ENCODE measurements at regions not wholly inside any gene's neighbourhood (a gene's known extent, or its start where the extent isn't known, plus 50 kb on each side); places are given as distances from the start of the nearest gene placed in this dataset.

DNA sequence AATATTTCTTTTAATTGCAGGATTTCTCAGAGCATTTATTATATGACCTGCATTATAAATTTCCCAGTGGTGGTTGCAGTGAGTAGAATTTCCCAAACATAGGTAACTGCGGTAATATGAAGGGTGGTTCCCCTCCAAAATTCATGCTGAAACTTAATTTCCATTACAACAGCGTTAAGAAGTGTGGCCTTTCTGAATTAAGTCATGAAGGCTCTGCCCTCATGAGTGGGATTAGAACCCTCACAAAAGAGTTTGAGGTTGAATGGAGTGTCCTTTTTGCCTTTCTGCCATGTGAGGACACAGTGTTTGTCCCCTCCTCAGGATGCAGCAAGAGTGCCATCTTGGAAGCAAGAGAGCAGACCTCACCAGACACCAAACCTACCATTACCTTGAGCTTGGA lies 233.6 kb downstream of the KTN1 start:
- Histone ChIP-seq H3K4me3 (ENCODE audit: low read depth, low read length) (no peak overlapping the region), H3K9me3 (ENCODE audit: control insufficient read depth in 2 of 2, low read length in 2 of 2) (no peaks in the 10 kb centered on the region), H3K4me1 (ENCODE audit: control insufficient read depth, insufficient read depth, low read length, poor library complexity, severe bottlenecking) (no peaks in the 10 kb centered on the region), H3K27ac (ENCODE audit: insufficient read depth, low read length, poor library complexity, severe bottlenecking) (no peak overlapping the region), H3K27me3 (ENCODE audit: control insufficient read depth, insufficient read depth, low read length) (no peaks in the 10 kb centered on the region), H3K36me3 (ENCODE audit: control insufficient read depth, insufficient read depth, low read length) (no peaks in the 10 kb centered on the region)
- Mint-ChIP-seq H3K27ac (no peak overlapping the region), H3K36me3 (no peaks in the 10 kb centered on the region), H3K9me3 (peaks cover 0 to 2% (median 0%) of the 10 kb centered on the region in 7 donors), H3K4me1 (no peaks in the 10 kb centered on the region), H3K27me3 (peaks cover 5% of the 10 kb centered on the region), H3K4me3 (no peak overlapping the region)
- ATAC-seq (ENCODE audit: low read depth in 2 of 2) (no peak), DNase-seq (no peak)

DNA sequence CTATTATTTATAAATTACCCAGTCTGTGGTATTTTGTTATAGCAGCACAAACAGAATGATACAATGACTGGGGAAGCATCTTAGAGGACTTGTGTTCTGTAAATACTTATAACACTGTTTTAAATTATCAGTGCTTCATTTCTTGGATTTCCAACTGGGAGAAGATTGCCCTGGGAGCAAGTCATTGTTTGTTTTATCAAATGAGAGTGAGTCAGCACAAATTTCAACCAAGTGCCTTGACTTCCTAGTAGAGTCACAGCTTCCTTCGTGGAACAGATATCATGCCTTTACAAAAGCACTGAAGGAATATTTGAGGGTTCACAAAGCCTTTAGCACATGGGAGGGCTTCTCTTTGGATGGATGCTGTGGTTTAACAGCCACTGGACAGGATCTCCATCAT lies 234.1 kb downstream of the KTN1 start:
- H3K36me3 ChIP-seq (ENCODE audit: control insufficient read depth, insufficient read depth, low read length) = no peaks in the 10 kb centered on the region
- Mint-ChIP-seq H3K9me3 (peaks cover 0 to 2% (median 0%) of the 10 kb centered on the region in 7 donors), H3K36me3 (no peaks in the 10 kb centered on the region), H3K27me3 (peaks cover 5% of the 10 kb centered on the region), H3K4me3 (no peak overlapping the region), H3K4me1 (no peaks in the 10 kb centered on the region), H3K27ac (no peak overlapping the region)
- DNase-seq (no peak), ATAC-seq (ENCODE audit: low read depth in 2 of 2) (no peak)
- H3K9me3 ChIP-seq (ENCODE audit: control insufficient read depth in 2 of 2, low read length in 2 of 2) = no peaks in the 10 kb centered on the region
- no peak overlapping the region for H3K4me3 ChIP-seq (ENCODE audit: low read depth, low read length)
- H3K27me3 ChIP-seq (ENCODE audit: control insufficient read depth, insufficient read depth, low read length) = no peaks in the 10 kb centered on the region
- no peaks in the 10 kb centered on the region for H3K4me1 ChIP-seq (ENCODE audit: control insufficient read depth, insufficient read depth, low read length, poor library complexity, severe bottlenecking)
- no peak overlapping the region for H3K27ac ChIP-seq (ENCODE audit: insufficient read depth, low read length, poor library complexity, severe bottlenecking)

DNA sequence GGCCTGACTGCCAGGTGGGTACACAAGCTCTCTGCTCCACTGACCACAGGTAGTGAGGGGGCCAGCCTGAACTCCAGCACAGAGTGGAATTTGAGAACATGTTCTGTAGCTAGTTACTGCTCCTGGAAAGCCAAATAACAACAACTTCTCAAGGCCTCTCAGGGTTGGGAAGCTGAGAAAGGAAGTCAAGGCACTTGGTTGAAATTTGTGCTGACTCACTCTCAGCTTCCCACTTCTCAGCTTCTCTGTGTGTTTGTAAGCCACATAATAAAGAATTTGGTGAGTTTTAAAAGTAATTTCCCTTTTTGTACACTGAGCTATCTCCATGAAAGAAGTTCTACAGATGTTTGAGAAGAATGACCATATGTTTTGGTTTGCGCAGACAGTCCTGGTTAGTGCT lies 234.9 kb downstream of the KTN1 start:
- Mint-ChIP-seq H3K36me3 (no peaks in the 10 kb centered on the region), H3K4me3 (no peak overlapping the region), H3K27me3 (peaks cover 5% of the 10 kb centered on the region), H3K4me1 (no peaks in the 10 kb centered on the region), H3K27ac (peak overlapping the region in 1 of 3 donors; percentile 2), H3K9me3 (peaks cover 0 to 2% (median 0%) of the 10 kb centered on the region in 7 donors)
- Histone ChIP-seq H3K36me3 (ENCODE audit: control insufficient read depth, insufficient read depth, low read length) (no peaks in the 10 kb centered on the region), H3K9me3 (ENCODE audit: control insufficient read depth in 2 of 2, low read length in 2 of 2) (no peaks in the 10 kb centered on the region), H3K27ac (ENCODE audit: insufficient read depth, low read length, poor library complexity, severe bottlenecking) (no peak overlapping the region), H3K4me3 (ENCODE audit: low read depth, low read length) (no peak overlapping the region), H3K4me1 (ENCODE audit: control insufficient read depth, insufficient read depth, low read length, poor library complexity, severe bottlenecking) (no peaks in the 10 kb centered on the region), H3K27me3 (ENCODE audit: control insufficient read depth, insufficient read depth, low read length) (no peaks in the 10 kb centered on the region)
- DNase-seq = peak in 1 of 3 donors; percentile 15
- no peak for ATAC-seq (ENCODE audit: low read depth in 2 of 2)

- H3K27me3 Mint-ChIP-seq = peaks cover 5% of the 10 kb centered on the region
- no peaks in the 10 kb centered on the region for H3K36me3 ChIP-seq (ENCODE audit: control insufficient read depth, insufficient read depth, low read length)
- H3K4me3 Mint-ChIP-seq = no peak overlapping the region
- no peaks in the 10 kb centered on the region for H3K9me3 ChIP-seq (ENCODE audit: control insufficient read depth in 2 of 2, low read length in 2 of 2)
- no peak overlapping the region for H3K27ac Mint-ChIP-seq
- H3K27ac ChIP-seq (ENCODE audit: insufficient read depth, low read length, poor library complexity, severe bottlenecking) = no peak overlapping the region
- ATAC-seq (ENCODE audit: low read depth in 2 of 2) (no peak), DNase-seq (no peak)
- H3K9me3 Mint-ChIP-seq = peaks cover 0 to 2% (median 0%) of the 10 kb centered on the region in 7 donors
- H3K4me1 ChIP-seq (ENCODE audit: control insufficient read depth, insufficient read depth, low read length, poor library complexity, severe bottlenecking) = no peaks in the 10 kb centered on the region
- H3K27me3 ChIP-seq (ENCODE audit: control insufficient read depth, insufficient read depth, low read length) = no peaks in the 10 kb centered on the region
- H3K36me3 Mint-ChIP-seq = no peaks in the 10 kb centered on the region
- H3K4me1 Mint-ChIP-seq = no peaks in the 10 kb centered on the region
- H3K4me3 ChIP-seq (ENCODE audit: low read depth, low read length) = no peak overlapping the region
These were observed 236.2 kb downstream of the KTN1 start for GRCh38 chr14:55816225-55816624.

DNA sequence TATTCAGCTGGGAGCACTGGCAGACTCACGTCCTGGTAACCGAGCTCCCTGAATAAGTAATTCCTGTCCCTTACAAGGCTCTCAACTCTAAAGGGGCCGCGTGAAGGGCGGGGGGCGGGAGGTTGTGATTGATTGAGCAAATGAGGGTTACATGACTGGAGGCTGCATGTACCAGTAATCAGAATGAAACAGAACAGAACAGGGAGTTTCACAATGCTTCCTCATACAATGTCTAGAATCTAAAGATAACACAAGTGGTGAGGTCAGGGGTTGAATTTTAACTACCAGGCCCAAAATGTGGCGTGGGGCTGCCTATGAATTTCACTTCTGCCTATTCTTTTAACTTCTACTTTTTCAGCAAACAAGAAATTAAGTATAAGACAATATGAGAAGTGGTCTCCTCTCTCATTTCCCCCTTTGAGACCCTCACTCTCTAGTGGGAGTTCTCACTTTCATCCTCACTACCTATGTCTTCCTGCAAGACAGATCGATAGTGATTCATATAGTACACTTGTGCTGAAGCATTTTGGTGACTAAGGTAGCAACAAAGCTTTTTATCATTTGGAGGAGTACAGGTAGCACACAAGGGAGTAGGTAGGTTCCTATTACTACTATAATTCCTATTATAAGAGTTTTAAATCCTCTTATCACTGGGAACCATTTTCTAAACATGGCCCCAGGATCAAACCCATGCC lies 239.8 kb downstream of the KTN1 start:
- no peak overlapping the region for H3K4me3 ChIP-seq (ENCODE audit: low read depth, low read length)
- H3K36me3 ChIP-seq (ENCODE audit: control insufficient read depth, insufficient read depth, low read length) = no peaks in the 10 kb centered on the region
- H3K27ac Mint-ChIP-seq = no peak overlapping the region
- H3K4me1 Mint-ChIP-seq = no peaks in the 10 kb centered on the region
- H3K4me1 ChIP-seq (ENCODE audit: control insufficient read depth, insufficient read depth, low read length, poor library complexity, severe bottlenecking) = no peaks in the 10 kb centered on the region
- H3K27me3 Mint-ChIP-seq = no peaks in the 10 kb centered on the region
- H3K9me3 Mint-ChIP-seq = peaks cover 0 to 3% (median 0%) of the 10 kb centered on the region in 7 donors
- DNase-seq (no peak), ATAC-seq (ENCODE audit: low read depth in 2 of 2) (no peak)
- no peak overlapping the region for H3K27ac ChIP-seq (ENCODE audit: insufficient read depth, low read length, poor library complexity, severe bottlenecking)
- no peak overlapping the region for H3K4me3 Mint-ChIP-seq
- H3K9me3 ChIP-seq (ENCODE audit: control insufficient read depth in 2 of 2, low read length in 2 of 2) = no peaks in the 10 kb centered on the region
- no peaks in the 10 kb centered on the region for H3K36me3 Mint-ChIP-seq
- H3K27me3 ChIP-seq (ENCODE audit: control insufficient read depth, insufficient read depth, low read length) = no peaks in the 10 kb centered on the region

DNA sequence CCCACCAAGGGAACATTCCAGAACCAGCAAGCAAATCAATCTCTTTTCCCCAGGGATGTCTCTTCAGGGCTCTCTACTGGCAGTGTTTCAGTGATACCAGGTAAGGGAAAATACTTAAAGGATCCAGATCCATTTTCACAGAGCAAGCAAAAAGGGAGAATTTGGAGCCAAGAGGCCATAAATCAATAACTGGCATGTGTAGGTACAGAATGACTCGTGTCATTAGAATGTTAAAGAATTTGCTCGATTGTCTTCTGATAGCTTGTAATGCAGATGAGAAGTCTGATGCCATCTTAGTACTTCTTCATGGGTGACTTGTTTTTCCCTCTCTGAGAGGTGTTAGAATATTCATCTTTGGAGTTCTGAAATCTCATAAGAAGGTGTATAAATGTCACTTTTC lies 242.9 kb downstream of the KTN1 start:
- H3K27me3 ChIP-seq (ENCODE audit: control insufficient read depth, insufficient read depth, low read length) = no peaks in the 10 kb centered on the region
- H3K4me3 ChIP-seq (ENCODE audit: low read depth, low read length) = no peak overlapping the region
- peaks cover 13% of the 10 kb centered on the region for H3K27me3 Mint-ChIP-seq
- DNase-seq (no peak), ATAC-seq (ENCODE audit: low read depth in 2 of 2) (no peak)
- no peak overlapping the region for H3K27ac ChIP-seq (ENCODE audit: insufficient read depth, low read length, poor library complexity, severe bottlenecking)
- H3K9me3 Mint-ChIP-seq = peaks cover 0 to 3% (median 0%) of the 10 kb centered on the region in 7 donors
- no peaks in the 10 kb centered on the region for H3K4me1 Mint-ChIP-seq
- no peak overlapping the region for H3K27ac Mint-ChIP-seq
- H3K9me3 ChIP-seq (ENCODE audit: control insufficient read depth in 2 of 2, low read length in 2 of 2) = no peaks in the 10 kb centered on the region
- H3K4me3 Mint-ChIP-seq = no peak overlapping the region
- H3K36me3 Mint-ChIP-seq = no peaks in the 10 kb centered on the region
- no peaks in the 10 kb centered on the region for H3K36me3 ChIP-seq (ENCODE audit: control insufficient read depth, insufficient read depth, low read length)
- H3K4me1 ChIP-seq (ENCODE audit: control insufficient read depth, insufficient read depth, low read length, poor library complexity, severe bottlenecking) = no peaks in the 10 kb centered on the region

- H3K4me3 ChIP-seq (ENCODE audit: low read depth, low read length) = no peak overlapping the region
- DNase-seq = no peak
- no peak overlapping the region for H3K27ac ChIP-seq (ENCODE audit: insufficient read depth, low read length, poor library complexity, severe bottlenecking)
- H3K9me3 ChIP-seq (ENCODE audit: control insufficient read depth in 2 of 2, low read length in 2 of 2) = no peaks in the 10 kb centered on the region
- H3K4me3 Mint-ChIP-seq = no peak overlapping the region
- H3K36me3 ChIP-seq (ENCODE audit: control insufficient read depth, insufficient read depth, low read length) = no peaks in the 10 kb centered on the region
- no peak for ATAC-seq (ENCODE audit: low read depth in 2 of 2)
- no peaks in the 10 kb centered on the region for H3K27me3 ChIP-seq (ENCODE audit: control insufficient read depth, insufficient read depth, low read length)
- H3K9me3 Mint-ChIP-seq = peaks cover 0 to 6% (median 0%) of the 10 kb centered on the region in 7 donors
- H3K4me1 ChIP-seq (ENCODE audit: control insufficient read depth, insufficient read depth, low read length, poor library complexity, severe bottlenecking) = no peaks in the 10 kb centered on the region
- peaks cover 18% of the 10 kb centered on the region for H3K27me3 Mint-ChIP-seq
- H3K36me3 Mint-ChIP-seq = no peaks in the 10 kb centered on the region
- H3K4me1 Mint-ChIP-seq = no peaks in the 10 kb centered on the region
- H3K27ac Mint-ChIP-seq = no peak overlapping the region
These were observed 252.3 kb downstream of the KTN1 start for GRCh38 chr14:55832122-55832911.

DNA sequence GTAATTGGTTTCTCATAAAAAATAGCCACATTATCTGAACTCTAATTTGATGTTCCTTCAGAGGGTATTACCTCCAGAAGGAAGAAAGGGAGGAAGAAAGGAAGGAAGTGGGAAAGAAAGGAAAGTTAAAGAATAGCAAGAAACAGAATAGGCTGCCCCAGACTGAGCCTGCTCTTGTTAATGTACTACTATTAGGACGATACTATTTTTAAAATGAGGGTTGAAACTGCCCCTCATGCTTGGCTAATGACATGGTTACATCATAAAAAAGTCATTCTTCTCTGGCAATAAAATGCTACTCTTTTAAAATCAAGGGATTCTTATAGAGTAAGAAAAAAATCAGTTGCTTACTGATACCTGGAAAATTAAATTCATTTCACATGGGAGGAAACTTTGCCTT lies 253.0 kb downstream of the KTN1 start:
- no peak overlapping the region for H3K27ac Mint-ChIP-seq
- H3K4me3 Mint-ChIP-seq = no peak overlapping the region

More for the DNA sequence above, 253.0 kb downstream of the KTN1 start:
- H3K27me3 Mint-ChIP-seq = peaks cover 16% of the 10 kb centered on the region
- Histone ChIP-seq H3K27me3 (ENCODE audit: control insufficient read depth, insufficient read depth, low read length) (no peaks in the 10 kb centered on the region), H3K4me1 (ENCODE audit: control insufficient read depth, insufficient read depth, low read length, poor library complexity, severe bottlenecking) (no peaks in the 10 kb centered on the region), H3K36me3 (ENCODE audit: control insufficient read depth, insufficient read depth, low read length) (no peaks in the 10 kb centered on the region), H3K9me3 (ENCODE audit: control insufficient read depth in 2 of 2, low read length in 2 of 2) (no peaks in the 10 kb centered on the region), H3K27ac (ENCODE audit: insufficient read depth, low read length, poor library complexity, severe bottlenecking) (no peak overlapping the region), H3K4me3 (ENCODE audit: low read depth, low read length) (no peak overlapping the region)
- peaks cover 0 to 6% (median 0%) of the 10 kb centered on the region in 7 donors for H3K9me3 Mint-ChIP-seq
- no peak for DNase-seq
- ATAC-seq (ENCODE audit: low read depth in 2 of 2) = no peak
- H3K4me1 Mint-ChIP-seq = no peaks in the 10 kb centered on the region
- no peaks in the 10 kb centered on the region for H3K36me3 Mint-ChIP-seq
